Limb (tissue), 2 donors: ENCODE measurements at regions not wholly inside any gene's neighbourhood (a gene's known extent, or its start where the extent isn't known, plus 50 kb on each side); places are given as distances from the start of the nearest gene placed in this dataset.

Experiments
- DNase-seq, 2 donors: peaks; one replicate each; pipeline ENCODE4 v3.0.0-alpha.2; 2016; ENCODE audit errors: extremely low spot score in 2 of 2

DNA sequence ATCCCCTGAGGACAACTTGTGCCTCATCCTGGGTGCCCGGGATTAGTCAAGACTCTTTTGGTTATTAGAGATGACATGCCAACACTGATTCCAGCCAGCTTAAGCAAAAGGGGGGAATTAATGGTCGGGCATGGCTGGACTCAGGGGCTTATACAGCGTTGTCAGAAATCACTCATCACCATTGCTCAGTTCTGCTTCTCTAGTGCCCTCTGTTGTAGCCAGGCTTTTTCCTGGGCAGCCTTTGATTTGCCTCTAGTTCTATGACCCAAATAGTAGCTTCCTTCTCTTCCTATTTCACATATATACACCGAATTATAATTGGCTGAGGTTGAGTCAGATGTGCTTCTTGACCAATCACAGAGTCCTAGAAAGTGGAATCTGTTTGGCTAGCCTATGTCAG lies 192.0 kb upstream of the HABP2 start:
- no peak for DNase-seq

DNA sequence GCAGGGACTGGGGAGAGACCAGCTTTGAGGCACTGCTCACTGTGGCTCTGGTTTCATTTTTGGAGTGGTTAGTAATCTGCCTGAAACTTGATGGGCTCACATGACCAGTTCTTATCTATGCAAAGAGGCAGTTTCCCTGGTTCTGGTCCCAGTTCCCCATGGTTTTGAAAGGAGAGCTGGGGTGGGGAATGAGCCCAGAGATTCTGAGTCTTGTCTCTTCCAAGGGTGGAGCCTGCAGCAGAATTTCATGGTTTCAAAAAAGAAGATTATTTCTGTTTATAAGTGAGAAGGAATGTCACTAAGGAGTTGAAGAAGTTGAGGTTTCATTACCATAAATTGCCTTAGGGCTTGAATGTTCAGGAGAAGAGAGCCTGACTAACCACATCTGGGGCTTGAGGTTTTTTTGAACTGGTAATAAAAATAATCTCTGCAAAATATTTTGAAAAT lies 190.2 kb upstream of the HABP2 start:
- DNase-seq: no peak

- DNase-seq: no peak
Measured at GRCh38 chr10:113364227-113364626, 188.6 kb upstream of the HABP2 start.

DNA sequence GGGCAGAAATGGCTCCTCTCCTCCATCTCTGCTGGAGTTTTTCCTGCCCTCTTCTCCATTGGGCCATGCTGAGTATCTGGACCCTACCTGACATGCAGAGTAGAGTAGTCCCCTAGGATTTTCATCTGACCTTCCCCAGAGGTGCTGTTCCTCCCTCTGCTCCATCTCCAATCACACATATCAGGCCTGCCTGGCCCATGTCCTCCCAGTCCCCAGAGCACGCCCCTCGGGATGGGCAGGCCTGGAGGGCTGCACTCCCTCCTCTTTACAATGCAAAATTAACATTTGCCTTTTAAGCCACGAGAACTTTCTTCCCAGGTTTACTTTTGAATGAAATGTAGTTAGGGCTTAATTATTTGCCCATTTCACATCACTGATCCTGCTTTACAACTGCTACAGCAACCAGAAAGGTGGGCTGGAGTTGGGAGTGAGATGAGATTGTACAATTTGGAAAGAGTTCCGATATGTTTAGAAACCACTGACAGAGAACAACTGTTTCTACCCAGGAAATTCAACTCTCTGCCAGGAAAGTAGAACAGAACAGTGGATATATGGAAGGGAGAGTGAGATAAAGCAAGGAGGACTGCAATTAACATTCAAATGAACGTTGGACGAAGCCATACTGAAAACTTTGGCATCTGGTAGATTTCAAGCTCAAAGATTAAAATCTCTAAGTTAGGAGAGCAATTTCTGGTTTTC lies 184.0 kb upstream of the HABP2 start:
- no peak for DNase-seq

GRCh38 chr10:113369365-113369694 lies 183.5 kb upstream of the HABP2 start:
- DNase-seq: no peak

DNA sequence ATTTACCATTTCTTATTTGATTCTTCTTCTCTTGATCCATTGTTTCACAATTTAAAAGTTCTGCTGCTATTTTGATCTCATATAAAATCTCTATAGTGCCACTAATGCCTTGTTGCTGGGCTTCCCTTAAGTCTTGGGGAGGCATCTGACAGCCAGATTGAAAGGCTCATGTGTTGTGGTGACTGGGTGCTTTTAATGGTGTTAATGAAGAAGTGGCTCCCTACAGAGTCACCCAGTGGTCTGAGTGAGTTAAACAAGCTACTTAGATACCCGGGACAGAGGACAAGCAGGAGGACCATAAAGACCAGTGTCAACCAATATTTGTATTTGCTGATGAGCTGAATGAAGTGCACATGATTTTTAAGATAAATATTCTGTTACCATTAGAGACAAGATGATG lies 176.4 kb upstream of the HABP2 start:
- no peak for DNase-seq

- no peak for DNase-seq
Measured at GRCh38 chr10:113379091-113379490, 173.8 kb upstream of the HABP2 start.

- DNase-seq: no peak
Measured at GRCh38 chr10:113381416-113381815, 171.4 kb upstream of the HABP2 start.

DNA sequence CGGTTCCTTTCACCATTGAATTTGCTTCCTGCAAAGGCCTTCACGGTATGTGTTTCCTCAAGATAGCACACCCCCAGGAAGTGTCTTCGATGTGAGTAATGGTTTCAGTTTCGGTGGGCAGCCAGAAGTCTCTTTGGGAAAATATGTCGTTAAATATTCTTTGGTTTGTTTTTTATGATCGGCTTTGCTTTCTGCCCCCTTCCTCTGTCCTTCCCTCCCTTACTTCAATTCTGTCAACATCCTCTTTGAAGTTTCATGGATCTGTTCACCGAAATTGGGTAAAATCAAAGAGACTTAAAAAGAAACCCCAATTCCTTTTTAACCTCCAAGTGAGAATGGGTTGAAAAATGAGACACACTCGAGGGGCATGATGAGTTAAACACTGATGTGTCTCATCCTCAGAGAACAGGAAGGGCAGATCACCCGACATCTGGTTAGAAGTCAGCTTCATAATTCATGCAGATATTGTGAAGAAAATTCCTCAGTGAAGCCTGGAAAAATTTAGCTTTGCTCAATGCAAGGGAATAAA lies 170.8 kb upstream of the HABP2 start:
- no peak for DNase-seq

DNA sequence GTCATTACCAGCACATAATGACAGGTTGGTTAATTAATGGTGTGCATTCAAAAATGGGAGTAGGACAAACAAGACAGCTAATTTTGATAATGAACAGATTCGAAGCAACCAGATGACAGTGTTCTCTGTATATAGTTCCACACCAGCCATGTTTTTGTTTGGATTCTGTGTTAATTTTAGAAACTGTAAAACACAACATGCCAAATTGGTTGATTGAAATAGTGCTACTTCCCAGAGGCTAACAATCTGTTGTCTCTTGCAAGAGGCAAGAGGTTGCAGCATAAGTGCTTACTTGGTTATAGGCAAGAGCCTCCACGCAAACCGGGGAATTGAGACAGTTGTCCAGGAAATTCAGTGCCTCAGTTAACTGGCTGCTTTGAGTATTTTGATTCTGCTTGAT lies 170.2 kb upstream of the HABP2 start:
- DNase-seq: no peak

DNA sequence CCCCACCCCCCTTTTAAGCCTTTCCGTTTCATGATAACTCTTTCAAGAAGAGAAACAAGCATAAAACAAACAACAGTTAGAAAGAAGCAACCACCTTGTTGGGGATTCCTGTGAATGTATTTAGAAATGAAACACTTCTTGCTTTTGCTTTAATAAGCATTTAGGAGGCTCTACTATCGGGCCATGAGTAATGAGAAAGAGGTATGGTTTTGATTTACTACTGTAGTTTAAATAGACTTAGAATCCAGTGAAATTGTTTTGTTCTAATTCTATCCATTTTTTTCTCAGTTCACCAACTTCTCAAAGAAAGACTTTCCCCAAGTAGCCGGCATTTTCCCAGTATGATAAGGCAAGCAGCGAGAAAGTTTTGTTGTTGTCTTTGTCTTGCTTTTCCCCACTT lies 168.7 kb upstream of the HABP2 start:
- DNase-seq: no peak

DNA sequence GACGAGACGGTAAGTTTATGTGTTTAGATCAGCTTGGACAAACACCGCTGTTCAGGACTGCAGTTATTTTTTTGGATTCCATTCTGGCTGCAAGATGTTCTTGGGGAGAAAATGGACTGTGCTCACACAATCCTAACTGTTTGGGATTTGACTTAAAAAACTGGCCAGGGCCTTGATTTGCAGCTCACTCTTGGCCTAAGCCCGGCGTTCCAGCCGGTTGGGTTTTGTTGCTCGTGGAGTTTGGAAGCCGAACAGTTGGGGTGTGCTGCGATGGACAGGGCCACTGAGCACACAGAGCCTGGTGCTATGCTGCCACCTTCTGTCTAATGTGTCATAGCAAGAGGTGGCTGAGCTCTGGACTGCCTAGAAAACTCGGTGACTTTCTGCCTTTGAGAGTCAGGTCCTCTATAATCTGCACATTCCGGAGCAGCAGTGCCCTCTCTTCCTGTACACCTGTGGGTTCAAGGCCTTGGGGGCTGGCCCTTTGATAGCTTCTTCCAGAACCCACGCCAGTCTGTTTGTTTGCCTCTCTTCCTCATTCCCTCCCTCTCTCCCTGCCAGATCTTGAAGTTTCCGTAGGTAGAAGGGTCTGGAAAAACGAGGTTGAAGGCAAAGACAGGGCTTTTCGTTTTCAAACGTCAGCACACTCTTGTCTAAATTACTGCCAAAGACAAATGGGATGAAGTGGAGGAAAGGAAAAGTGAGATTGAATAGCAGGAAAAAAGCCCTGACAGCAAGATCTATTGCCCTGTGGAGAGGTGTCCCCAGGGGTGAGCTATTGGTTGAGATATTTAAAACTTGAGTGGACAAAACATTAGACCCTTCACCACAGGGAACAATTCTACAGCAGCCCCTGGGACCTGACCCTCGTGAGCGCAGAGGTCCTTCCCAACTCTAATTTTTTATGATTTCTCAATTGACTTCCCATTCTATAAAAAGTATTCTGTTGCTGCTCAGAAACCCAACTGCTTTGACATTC lies 167.5 kb upstream of the HABP2 start:
- peak; percentile 87 to 94 for DNase-seq

DNA sequence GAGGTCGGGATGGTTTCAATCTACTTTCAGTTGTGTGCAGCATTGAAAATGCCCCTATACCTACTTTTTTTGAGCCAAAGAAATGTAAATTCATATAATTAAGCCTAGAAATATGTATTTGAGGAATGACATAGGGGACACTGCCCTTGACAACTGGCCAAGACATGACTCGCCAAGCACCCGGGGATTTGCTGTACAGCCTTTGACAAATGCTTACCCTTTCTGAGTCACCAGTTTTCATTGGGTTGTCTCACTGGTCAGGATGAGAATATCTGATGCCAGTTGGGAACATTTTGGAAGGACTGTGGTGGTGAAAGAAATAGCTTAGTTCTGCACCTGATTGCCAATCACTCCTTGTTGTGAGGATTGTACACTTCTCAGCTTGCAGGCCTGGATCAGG lies 166.8 kb upstream of the HABP2 start:
- DNase-seq: no peak

- DNase-seq: no peak
Measured at GRCh38 chr10:113389969-113390368, 162.9 kb upstream of the HABP2 start.

- no peak for DNase-seq
Measured at GRCh38 chr10:113390896-113391295, 162.0 kb upstream of the HABP2 start.

GRCh38 chr10:113397047-113397446 lies 155.8 kb upstream of the HABP2 start:
- DNase-seq: no peak

GRCh38 chr10:113399065-113399464 lies 153.8 kb upstream of the HABP2 start:
- no peak for DNase-seq

DNA sequence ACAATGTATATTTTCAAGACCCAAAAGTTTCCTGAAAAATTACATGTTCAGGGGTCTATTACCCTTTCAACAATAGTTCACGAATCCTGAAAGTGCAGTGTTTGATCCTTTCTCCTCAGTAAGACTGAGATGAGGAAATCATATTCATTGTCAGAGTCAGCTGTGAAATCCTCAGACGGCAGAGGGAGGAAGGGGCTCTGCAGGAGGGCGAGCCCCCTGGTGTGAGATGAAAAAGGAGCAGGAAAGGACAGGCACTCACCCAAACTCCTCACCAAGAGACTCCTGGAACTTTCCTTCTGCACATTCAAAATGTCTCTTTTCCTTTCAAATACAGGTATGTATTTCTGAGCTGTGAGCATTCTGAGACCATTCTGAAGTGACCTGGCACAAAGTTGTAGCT lies 150.3 kb upstream of the HABP2 start:
- DNase-seq: no peak

- no peak for DNase-seq
Measured at GRCh38 chr10:113407218-113407617, 145.6 kb upstream of the HABP2 start.

- no peak for DNase-seq
Measured at GRCh38 chr10:113409175-113409574, 143.7 kb upstream of the HABP2 start.

- no peak for DNase-seq
Measured at GRCh38 chr10:113410618-113411017, 142.2 kb upstream of the HABP2 start.

DNA sequence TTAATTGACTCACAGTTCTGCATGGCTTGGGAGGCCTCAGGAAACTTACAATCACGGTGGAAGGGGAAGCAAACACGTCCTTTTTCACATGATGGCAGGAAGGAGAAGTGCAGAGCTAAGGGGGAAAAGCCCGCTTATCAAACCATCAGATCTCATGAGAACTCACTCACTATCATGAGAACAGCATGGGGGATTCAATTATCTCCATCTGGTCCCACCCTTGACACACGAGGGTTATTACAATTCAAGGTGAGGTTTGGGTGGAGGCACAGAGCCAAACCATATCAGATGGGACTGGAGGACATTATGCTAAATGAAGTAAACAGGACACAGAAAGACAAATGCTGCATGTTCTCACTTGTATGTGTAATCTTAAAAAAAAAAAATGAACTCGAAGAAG lies 141.4 kb upstream of the HABP2 start:
- DNase-seq: no peak

- no peak for DNase-seq
Measured at GRCh38 chr10:113412161-113412560, 140.7 kb upstream of the HABP2 start.
